ENCODE measurements at regions not wholly inside any gene's neighbourhood (a gene's known extent, or its start where the extent isn't known, plus 50 kb on each side); places are given as distances from the start of the nearest gene placed in this dataset.

DNA sequence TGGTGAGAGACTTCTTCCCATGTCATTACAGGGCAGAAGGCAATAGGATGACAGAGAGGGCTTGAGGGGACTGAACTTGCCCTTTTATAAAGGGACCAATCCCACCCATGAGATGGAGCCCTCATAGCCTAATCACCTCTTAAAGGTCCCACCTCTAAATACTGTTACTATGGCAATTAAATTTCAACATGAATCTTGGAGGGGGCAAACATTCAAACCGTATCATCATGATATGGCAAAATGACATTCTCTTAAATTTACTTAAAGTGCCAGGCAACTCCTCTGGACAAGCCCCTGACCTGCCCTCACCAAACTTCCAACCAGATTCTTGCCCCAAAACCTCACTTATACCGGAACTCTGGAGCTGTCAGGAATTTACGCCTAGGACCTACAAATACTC is 100.8 kb upstream of the OR5AK2 start:
- 76 to 86% (median 78%) methylated on average over 3 of the region's 3 CpGs for WGBS, 4 donors
- Histone ChIP-seq H3K27me3 (no peaks in the 10 kb centered on the region), H3K27ac (no peak overlapping the region), H3K4me1 (replicated peaks in 1 of 2) (no peaks in the 10 kb centered on the region), H3K36me3 (replicated peaks in 1 of 2) (no peaks in the 10 kb centered on the region), H3K4me3 (no peak overlapping the region), H3K9me3 (replicated peaks in 1 of 3) (no peaks in the 10 kb centered on the region)
- intact Hi-C loops (cut with DNase I) = no loop called here
- no peak for DNase-seq
- TF ChIP-seq, protein P1, sequence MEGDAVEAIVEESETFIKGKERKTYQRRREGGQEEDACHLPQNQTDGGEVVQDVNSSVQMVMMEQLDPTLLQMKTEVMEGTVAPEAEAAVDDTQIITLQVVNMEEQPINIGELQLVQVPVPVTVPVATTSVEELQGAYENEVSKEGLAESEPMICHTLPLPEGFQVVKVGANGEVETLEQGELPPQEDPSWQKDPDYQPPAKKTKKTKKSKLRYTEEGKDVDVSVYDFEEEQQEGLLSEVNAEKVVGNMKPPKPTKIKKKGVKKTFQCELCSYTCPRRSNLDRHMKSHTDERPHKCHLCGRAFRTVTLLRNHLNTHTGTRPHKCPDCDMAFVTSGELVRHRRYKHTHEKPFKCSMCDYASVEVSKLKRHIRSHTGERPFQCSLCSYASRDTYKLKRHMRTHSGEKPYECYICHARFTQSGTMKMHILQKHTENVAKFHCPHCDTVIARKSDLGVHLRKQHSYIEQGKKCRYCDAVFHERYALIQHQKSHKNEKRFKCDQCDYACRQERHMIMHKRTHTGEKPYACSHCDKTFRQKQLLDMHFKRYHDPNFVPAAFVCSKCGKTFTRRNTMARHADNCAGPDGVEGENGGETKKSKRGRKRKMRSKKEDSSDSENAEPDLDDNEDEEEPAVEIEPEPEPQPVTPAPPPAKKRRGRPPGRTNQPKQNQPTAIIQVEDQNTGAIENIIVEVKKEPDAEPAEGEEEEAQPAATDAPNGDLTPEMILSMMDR (IDR thresholded peaks at IDR 0.05) = no peak
- TF ChIP-seq POLR2A (IDR thresholded peaks at IDR 0.05) = no peak

DNA sequence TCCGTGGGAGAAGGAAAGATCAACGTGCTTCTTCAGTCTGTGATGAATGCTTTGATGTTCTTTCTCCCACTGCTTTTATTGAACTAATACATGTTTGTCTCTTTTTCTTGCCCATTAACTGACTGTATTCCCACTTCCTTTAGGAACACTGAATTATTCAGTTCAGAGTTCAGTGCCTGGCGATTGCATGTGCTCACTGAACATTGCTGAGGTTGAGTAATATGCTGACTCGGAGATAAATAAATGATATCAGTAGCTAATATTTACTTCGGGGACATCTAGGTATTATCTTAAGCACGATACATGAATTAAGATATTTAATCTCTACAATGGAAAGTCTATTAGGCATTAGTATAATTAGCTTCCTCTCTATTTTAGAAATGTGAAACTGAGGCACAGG is 102.3 kb upstream of the OR5AK2 start:
- H3K27ac ChIP-seq = no peak overlapping the region
- no peaks in the 10 kb centered on the region for H3K36me3 ChIP-seq (replicated peaks in 1 of 2)
- no peaks in the 10 kb centered on the region for H3K27me3 ChIP-seq
- H3K4me3 ChIP-seq = no peak overlapping the region
- no peaks in the 10 kb centered on the region for H3K4me1 ChIP-seq (replicated peaks in 1 of 2)
- intact Hi-C loops (cut with DNase I) = no loop called here
- TF ChIP-seq POLR2A (IDR thresholded peaks at IDR 0.05) = no peak
- TF ChIP-seq, protein P1 (IDR thresholded peaks at IDR 0.05) = no peak
- DNase-seq = no peak
- 56 to 62% (median 60%) methylated on average over 6 of the region's 6 CpGs for WGBS, 4 donors
- H3K9me3 ChIP-seq (replicated peaks in 1 of 3) = no peaks in the 10 kb centered on the region

DNA sequence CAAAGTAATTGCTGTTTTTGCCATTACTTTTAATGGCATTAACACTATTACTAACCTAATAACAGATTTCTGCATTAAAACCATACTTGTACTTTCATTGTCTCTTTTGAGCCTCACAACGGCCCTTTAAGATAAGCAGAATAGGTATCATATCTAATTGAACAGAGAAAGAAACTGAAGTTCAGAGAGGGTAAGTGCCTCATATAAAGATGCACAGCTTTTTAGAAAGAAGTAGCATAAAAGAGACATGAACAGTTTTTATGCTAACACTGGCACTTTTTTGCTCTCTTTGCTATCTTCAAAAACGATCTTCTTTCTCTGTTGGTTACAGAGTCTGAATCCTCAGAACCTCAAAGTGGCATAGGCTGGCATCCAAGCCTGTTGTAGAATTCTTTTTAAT is 102.9 kb upstream of the OR5AK2 start:
- no peak for DNase-seq
- WGBS, 4 donors = 45 to 52% (median 48%) methylated on average over 2 of the region's 2 CpGs
- H3K27me3 ChIP-seq = no peaks in the 10 kb centered on the region
- no peaks in the 10 kb centered on the region for H3K9me3 ChIP-seq (replicated peaks in 1 of 3)
- TF ChIP-seq POLR2A (IDR thresholded peaks at IDR 0.05) = no peak
- TF ChIP-seq, protein P1 (IDR thresholded peaks at IDR 0.05) = no peak
- no peaks in the 10 kb centered on the region for H3K36me3 ChIP-seq (replicated peaks in 1 of 2)
- no peaks in the 10 kb centered on the region for H3K4me1 ChIP-seq (replicated peaks in 1 of 2)
- intact Hi-C loops (cut with DNase I) = no loop called here
- H3K4me3 ChIP-seq = no peak overlapping the region
- no peak overlapping the region for H3K27ac ChIP-seq

DNA sequence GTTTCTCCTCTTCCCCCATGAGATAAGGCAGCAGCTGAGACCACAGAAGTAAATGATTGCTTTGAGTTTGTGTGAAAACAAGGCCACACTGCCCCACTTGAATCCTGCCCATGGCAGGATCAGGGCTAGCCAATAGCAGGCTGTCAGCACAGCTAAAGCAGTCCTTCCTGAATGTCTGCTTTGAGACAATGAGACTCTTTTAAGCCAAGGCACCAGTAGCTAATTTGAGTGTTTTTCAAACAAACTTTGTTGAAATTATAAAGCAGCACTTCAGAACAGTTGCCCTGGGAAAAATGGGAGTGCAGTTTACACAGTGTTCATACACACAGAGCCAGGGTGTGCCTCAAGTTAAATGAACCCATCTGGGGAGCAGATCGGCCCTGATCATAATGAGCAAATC is 103.5 kb upstream of the OR5AK2 start:
- intact Hi-C loops (cut with DNase I) = no loop called here
- Histone ChIP-seq H3K4me1 (replicated peaks in 1 of 2) (no peaks in the 10 kb centered on the region), H3K27ac (no peak overlapping the region), H3K27me3 (no peaks in the 10 kb centered on the region), H3K9me3 (replicated peaks in 1 of 3) (no peaks in the 10 kb centered on the region), H3K36me3 (replicated peaks in 1 of 2) (no peaks in the 10 kb centered on the region), H3K4me3 (no peak overlapping the region)
- 21 to 28% (median 25%) methylated on average over 1 of the region's 1 CpG for WGBS, 4 donors
- no peak for TF ChIP-seq POLR2A (IDR thresholded peaks at IDR 0.05)
- TF ChIP-seq, protein P1 (IDR thresholded peaks at IDR 0.05) = no peak
- DNase-seq = no peak

All from adrenal gland (tissue), 9 donors.